NCI-H146 treated with DMSO at 0.1 percent for 48 hours (cell line): ENCODE measurements at regions not wholly inside any gene's neighbourhood (a gene's known extent, or its start where the extent isn't known, plus 50 kb on each side); places are given as distances from the start of the nearest gene placed in this dataset.
"Not testable (repeated sequence)": the region's sequence is repeated elsewhere in the genome, so short reads cannot be mapped to it uniquely, and the experiment has no call there.

Experiments
- DNase-seq: peaks from one replicate; lab custom pipeline; 2025; ENCODE audit not compliant: unreplicated experiment; lab: John Stamatoyannopoulos, UW

DNA sequence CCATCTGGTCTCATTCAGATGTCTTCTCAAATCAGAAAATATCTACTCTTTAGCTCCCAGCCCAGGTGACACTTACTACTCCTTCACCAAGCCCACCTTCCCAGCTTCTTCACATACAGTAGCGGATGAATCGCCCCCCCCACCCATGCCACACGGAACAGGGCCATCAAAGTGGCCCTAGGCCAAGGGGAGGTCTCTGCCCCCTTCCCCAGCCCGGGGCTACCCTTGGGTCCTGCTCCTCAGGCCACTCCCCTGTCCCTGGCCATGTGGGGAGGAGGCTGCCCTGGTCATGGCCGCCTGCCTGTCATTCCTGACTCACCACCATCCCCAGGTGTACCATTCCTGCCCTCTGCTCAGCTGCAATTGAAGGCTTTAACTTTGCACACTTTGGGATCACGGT lies 142.8 kb downstream of the NECTIN1 start:
- no peak for DNase-seq

DNA sequence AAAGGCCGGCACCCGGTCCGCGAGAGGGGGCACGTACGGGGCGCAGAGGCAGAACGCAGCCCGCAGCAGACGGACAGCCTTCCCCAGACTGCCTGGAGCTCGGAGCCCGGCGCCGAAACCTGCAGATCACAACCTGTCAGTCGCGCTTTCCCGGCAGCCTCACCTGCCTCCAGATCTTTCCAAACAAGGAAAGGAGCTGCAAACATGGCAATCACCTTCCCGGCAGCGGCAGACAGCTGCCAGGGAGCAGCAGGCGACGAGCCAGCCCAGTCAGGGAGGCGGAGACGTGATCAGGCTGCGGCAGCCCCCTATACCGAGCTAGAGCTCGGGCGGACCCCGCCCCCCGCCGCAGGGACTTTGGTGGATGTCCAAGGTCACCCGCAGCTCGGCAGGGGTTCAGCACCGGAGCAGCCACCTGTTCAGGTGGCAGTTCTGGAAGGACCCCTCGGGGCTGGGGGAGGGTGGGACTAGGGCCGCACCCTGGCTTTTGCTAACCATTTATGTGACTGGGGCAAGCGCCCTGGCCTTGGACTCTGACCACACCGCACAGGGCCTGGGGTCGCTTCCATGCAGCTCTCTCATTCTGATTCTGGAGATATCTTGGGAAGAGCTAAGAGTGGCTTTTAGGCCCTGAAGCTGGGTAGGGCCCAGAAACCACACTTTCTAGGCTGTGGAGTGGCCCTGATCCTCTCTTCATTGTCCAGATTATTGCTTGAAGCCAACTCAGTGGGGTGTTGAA lies 143.8 kb downstream of the NECTIN1 start:
- DNase-seq: peak; percentile 85

DNA sequence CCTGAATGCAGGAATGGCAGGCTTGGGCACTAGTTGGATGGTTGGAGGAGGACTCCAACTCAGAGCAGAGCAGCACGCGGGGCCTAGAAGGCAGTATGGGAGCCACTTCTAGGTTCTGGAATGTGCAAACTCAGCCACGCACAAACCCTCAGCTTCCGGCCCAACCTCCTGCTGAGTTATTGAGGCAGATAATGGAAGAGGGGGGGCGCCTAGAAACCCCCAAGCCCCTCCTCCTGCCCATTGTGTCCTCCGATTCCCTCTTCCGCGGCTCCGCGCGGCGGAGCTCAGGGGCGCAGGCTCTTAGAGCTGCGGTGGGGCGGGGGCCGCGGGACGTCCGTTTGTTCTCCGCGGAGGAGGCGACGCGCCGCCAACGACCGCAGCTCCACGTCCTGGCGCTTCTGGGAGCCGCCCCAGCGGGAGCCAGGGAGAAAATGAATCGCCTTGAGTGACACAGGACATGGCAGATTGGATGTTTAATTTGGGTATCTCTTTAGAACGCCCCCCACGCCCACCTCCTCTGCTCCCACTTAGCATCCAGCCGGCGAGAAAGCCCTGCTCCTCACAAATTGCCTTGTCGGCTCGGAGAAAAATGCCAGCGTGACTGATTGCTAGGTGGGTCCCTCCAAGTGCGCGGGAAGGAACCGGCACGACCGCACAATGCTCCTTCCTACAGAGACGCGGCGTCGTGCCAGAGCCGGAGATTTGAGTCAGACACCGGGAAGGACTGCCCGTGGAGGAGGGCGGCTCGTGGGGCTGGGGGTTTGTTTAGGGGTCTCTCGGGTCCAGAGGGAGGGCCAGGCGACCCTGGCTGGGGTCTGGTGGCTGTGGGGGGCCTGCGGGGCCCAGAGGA lies 144.6 kb downstream of the NECTIN1 start:
- DNase-seq: peak; percentile 73

DNA sequence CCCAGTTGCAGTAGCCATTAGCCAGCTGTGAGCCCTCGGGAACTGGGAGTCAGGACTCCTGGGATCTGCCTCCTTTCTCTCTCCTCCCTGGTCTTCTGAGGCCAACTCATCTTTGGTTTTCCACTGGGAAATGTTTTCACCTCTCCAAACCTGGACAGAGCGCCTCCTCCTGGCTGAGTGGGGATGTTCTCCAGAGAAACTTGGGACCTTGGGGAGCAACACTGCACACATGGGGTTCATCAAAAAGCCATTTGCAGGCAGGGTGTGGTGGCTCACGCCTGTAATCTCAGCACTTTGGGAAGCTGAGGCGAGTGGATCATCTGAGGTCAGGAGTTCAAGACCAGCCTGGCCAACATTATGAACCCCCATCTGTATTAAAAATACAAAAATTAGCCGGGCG lies 145.4 kb downstream of the NECTIN1 start:
- no peak for DNase-seq

DNA sequence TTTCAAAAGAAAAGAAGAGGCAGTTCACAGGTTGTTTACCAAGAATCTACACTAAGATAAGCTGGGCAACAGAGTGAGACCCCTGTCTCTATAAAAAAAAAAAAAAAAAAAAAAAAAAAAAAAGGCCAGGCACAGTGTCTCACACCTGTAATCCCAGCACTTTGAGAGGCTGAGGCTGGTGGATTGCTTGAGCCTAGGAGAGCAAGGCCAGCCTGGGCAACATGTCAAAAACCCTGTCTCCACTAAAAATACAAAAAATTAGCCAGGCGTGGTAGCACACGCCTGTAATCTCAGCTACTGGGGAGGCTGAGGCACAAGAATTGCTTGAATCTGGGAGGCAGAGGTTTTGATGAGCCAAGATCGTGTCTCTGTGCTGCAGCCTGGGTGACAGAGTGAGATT lies 147.6 kb downstream of the NECTIN1 start:
- not testable (repeated sequence) for DNase-seq

DNA sequence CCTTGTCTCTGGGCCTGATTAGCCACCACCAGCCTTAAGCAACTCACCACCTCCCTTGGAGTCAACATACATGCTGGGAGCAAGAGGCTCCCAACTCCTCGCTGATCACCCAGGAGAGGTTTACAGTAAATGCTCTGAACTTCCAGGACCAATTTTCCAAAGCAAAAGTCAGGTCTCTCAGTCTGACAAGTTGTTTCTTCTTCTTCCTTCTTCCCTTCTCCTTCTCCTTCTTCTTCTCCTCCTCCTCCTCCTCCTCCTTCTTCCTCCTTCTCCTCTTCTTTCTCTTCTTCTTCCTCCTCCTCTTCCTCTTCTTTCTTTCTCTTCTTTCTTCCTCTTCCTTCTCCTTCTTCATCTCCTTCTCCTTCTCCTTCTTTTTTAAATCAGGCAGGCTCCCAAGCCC lies 148.2 kb downstream of the NECTIN1 start:
- DNase-seq: no peak

DNA sequence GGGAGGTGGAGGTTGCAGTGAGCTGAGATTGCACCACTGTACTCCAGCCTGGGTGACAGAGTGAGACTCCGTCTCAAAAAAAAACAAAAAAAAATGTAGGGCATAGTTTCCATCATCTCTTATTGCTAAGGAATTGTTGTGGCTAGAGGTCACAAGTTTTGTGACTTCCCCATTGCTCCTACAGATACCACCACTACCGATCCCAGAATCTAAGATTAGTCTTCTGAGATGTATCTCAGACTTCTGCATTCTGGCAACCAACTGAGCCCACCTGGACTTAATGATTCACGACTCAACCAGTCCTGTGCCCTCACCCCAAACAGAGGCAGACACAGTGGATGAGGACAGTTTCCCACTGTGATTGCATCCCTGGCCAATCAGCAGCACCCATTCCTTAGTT lies 148.9 kb downstream of the NECTIN1 start:
- no peak for DNase-seq

DNA sequence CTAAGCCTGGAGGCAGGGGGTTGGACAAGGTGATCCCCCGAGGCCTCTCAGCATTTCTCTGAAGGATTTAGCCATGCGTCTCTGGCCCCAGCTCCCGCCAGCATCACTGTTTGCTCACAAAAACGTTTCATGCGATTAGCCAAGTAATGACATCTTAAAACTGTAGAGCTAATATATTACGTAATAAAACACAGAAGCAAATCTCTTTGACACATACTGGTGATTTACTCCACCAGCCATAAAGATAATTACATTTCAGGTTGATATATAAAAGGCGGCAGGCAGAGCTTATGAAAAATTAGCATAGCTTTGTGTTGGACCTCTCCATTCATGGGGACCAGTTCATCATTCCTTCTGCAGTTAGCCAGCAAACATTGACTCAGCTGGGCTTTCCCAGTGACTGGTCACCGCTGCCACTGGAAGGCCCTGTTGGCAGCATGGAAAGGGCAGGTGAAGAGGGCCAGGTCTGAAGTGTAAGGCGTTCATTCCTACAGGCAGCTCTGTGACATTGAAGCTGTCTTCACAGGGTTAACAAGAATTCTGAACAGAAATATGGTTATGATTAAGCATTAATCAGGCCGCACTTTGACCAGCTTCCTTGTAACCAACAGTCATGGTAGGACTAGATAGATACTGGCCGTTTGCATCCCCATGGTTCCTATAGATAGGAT lies 150.3 kb downstream of the NECTIN1 start:
- DNase-seq: peak; percentile 58

DNA sequence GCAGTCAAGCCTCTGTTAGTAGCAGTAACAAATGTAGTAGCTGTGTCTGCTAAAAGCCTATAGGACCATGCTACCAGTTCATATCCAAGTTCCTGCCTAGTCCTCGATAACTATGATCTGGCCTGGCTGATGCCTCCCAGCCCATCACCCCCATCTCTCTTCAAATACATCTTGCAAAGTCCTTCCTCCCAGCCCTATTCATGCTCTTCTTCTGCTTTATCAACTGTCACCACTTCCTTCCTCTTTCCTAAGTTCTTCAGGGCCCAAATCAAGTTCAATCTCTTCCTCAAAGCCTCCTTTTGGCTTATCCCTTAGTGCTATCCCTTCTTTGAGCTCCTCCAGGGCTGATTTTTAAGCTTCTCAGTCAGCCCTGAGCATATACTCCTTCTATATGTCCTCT lies 150.9 kb upstream of the THY1 start:
- DNase-seq: no peak

DNA sequence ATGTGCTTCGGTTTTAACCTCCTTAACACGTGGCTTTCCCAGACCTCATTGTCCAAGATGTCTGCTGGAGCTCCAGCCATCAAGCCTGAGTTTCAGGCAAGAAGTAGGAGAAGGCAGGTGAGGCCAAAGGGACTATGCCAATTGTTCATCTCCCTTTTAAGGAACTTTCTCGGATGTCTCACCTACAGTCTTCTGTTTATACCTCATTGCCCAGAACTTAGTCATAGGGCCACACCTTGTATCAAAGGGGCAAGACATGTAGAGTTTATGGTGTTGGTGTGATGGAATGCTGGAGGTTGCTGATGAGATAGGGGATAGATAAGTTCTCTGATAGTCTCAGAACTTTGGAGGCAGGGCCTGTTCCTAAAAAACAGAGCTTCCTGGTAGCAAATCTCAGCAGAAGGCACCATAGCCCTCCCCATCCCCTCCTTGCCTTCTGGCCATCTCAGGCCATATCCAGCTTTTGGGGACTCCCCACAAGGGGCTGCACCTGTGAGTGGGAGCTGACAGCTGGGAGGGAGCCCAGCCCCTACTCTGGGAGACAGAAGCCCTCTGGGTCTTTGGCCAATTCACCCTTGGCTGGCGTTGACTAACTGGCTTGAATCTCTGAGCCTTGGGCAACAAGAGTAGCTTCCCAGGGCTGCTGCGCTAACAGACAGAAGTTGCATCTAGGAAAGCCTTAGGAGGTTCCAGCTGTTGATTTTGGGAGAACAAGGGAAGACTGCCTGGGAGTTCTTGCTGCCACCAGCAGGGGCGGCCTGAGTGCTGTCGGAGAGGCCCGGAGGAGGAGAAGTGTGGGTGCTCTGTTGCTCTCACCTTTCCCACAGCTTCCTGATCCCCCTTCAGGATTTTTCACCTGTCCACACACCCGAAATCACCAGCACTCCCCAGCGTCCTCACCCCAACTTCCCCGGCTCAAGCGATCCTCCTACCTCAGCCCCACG lies 149.8 kb upstream of the THY1 start:
- DNase-seq: no peak

DNA sequence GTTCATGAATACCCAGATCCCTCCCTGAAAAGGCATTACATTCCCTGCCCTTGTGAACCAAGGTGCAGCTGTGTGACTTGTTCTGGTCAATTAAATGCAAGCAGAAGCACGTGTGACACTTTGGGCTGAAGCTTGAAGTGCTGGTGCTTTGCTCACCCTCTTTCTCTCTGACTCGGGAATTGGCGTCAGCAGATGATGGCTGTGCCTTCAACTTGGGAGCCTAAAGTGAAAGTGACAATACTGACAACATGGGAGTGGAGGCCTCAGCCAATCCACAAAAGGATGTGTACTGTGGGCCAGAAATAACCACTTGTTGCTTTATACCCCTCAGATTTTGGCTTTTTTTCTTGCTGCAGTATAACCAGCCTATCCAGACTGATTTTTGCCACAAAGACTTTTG lies 148.3 kb upstream of the THY1 start:
- no peak for DNase-seq

DNA sequence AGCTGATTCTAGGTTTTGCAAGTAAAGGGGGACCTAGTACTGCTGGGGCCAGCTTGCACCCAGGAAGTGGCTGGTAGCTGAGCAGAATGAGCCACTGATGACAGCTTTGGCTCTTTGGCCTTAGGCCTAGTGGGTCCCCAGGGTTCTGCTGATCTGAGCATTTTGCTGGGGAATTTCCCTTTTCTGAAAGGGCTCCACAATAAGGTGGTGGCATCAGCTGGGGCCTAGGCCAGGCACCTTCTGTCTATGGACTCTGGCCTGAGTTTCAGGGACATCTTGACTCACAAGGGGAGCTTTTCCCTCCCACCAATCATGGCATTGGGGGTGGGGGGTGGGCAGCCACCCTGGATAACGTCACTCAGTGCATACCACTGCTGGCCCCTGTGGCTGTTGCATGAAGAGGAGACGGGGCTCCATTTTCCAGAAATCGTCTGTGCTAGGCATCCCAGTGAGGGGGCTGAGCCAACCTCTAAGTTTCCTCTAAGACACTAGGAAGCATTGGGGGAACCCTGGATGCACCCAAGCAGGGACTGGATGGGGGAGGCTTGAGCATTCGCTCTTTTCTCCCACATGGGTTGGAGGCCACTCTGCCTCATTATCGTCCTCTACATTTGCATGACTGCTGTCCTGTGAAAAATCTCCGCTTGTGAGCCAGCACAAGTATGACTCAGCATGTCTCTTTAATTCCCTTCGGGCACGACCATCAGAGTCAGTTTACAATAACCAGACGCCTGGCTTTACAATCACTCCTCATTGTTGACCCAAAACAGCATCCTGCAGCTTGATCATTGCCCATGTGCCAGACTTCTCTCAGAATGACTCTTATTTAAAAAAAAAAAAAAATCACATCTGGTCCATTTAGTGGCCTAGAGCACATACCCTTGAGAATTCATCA lies 145.0 kb upstream of the THY1 start:
- DNase-seq: peak; percentile 72

DNA sequence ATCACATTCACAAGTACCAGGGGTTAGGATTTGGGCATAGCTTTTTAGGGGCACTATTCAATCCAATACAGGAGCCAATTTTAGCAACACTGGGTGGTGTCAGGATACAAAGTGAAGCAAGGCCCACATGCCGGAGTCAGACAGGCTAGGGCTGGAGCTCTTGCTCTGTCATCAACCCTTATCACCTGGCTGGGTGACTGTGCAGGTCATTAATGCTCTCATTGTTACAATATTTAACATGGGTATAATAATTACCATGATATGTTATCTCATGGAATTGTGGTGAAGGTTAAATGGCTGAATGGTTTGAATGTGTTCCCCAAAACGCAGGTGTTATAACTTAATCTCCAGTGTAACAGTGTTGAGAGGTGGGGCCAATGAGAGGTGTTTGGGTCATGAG lies 143.3 kb upstream of the THY1 start:
- DNase-seq: no peak

DNA sequence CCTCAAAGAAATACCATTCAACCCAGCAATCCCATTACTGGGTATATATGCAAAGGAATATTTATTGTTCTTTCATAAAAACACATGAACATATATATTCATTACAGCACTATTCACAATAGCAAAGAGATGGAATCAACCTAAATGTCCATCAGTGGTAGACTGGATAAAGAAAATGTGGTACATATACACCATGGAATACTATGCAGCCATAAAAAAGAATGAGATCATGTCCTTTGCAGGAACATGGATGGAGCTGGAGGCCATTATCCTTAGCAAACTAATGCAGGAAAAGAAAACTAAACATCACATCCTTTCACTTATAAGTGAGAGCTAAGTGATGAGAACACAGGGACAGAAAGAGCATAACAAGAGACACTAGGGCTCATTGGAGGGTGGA lies 142.7 kb upstream of the THY1 start:
- not testable (repeated sequence) for DNase-seq

DNA sequence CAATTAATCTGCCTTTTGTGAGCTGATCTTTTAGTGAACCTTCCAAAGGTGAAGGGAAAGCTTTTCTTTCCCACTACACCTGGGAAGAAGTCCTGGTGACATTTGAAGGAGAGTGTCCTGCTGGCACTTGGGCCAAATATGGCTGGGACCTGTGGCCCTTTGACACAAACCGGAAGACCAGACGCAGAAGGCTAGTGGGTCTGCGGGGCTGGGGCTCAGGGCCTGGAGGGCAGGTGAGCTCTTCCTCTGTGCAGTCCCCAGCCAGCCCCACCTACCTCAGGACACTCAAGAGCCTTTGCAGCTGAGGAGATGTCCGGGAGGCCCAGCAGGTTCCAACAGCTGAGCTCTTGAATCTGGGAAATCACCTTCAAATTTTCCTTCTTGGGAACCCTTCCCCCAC lies 138.0 kb upstream of the THY1 start:
- no peak for DNase-seq

DNA sequence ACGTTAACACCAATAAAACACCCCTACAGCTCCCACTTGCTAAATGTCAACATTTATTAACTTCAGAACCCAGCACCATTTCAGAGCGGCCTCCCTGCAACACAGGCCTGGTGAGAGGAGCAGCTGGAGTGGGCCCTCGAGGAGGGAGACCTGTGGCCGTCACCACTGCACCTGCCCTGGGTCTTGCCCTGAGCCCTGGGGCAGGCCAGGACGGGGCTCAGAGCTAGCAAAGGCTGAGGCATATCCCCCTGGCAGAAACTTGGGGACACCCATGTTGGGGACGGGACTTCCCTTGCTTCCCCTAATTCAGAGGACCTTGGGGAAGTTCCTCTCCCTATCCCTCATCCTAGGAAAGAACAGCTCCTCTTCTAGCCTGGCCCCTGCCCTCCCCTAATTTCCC lies 137.3 kb upstream of the THY1 start:
- no peak for DNase-seq

DNA sequence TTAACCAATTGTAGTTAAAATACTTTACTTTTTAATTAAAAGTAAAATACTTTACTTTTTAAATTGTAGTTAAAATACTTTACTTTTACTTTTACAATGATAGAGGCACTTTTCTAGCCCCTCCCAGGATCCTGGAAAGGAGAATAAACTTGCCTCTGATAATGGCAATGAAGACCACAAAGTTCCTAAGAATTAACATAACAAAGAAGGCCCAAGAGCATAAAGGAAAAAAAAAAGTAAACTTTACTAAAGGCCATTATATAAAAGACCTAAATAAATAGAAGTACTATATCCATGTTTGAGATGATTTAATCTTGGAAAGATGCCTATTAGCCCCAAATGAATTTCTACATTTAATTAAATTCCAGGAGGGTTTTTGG lies 129.1 kb upstream of the THY1 start:
- no peak for DNase-seq

DNA sequence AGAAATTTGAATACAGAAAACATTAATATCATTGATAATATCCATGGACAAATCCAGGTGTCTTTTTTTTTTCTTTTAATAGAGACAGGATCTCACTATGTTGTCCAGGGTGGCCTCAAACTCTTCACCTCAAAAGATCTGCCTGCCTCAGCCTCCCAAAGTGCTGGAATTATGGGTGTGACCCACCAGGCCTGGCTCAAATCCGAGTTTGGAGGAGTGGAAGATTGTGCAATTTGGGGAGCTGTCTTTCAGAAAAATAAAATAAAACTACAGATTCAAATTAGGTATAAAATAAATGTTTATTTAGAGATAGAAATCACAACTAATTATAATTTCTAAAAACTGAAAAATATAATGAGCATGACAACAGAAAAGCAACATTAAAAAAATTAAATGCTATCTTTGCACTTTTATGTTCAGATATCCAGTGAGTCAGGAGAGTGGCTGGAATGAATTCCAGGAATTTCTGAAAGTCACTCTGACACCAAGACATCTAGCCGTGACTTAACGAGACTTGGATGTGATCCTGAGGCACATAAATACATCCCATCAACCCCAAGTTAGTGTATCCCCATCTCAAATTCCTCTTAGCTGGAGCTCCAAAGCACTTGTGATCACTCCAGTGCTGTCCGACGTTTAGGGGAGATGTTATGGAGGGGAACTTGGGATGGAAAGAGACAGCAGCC lies 128.6 kb upstream of the THY1 start:
- DNase-seq: no peak

DNA sequence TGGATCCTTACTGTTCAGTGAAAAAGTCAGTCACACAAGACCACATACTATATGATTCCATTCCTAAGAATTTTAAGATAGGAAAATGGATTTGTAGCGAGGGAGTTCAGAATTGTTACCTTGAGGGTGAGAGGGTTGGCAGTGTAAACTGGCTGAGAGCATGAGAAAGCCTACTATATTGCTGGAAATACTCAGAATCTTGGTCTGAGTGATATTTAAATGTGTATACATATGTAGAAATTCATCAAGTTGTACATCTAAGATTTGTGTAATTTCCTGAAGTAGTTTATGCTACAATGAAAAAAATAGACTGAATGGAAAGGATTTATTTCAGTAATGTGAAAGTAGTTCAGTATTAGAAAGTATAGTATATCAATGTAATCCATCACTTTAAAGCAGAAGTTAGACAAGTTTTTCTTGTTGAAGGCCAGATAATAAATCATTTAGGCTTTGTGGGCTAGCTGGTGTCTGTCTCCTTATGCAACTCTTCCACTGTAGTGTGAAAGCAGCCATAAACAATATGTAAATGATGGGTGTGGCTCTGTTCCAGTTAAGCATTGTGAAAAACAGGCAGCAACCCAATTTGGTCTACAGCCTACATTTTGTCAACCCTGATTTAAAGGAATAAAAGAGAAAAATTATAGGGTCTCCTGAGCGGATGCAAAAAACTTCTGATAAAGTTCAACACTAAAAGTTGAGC lies 127.2 kb upstream of the THY1 start:
- DNase-seq: no peak
